Renal pelvis (tissue), 1 donor: ENCODE measurements at regions not wholly inside any gene's neighbourhood (a gene's known extent, or its start where the extent isn't known, plus 50 kb on each side); places are given as distances from the start of the nearest gene placed in this dataset.
"Not testable (repeated sequence)": the region's sequence is repeated elsewhere in the genome, so short reads cannot be mapped to it uniquely, and the experiment has no call there.

Experiments used
- DNase-seq: peaks from one replicate; pipeline ENCODE4 v3.0.0-alpha.2; 2013

DNA sequence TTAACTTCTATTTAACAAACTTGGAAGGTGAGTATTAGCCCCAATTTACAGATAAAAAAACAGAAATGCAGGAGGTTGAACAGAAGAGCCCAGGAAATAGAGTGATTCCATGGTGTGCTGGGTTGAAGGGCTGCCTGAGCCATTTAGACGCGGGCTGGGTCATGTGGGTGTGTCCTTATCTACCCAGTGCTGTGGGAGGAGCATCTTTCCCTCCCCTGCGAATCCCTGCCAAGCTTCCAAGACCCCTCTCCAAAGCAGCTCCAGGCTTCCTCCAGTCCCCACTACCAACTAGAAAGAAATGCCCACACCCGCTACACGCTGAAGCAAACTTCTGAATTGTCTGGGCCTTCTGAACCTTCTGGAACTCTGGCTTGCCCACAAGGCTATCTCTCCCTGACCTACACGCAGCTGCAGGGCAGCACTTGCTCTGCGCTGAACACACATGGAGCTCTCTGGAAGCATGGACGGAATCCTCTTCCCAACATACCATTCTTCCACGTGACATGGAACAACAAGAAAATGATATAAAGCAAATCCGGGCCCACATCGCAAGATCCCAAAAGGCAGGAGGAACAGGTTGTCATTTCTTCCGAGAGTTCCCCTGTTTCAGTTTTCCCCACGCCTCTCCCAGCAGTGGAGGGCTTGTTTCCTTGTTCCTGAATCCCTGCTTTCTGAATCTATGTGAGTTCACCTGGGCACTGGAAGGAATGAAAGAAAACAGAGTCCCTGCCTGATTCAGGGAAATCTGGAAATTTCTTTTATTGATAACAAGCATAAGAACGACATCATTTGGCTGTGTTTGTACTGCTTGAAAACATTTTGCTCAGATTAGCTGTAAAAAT lies 562.7 kb upstream of the ID2 start:
- no peak for DNase-seq

DNA sequence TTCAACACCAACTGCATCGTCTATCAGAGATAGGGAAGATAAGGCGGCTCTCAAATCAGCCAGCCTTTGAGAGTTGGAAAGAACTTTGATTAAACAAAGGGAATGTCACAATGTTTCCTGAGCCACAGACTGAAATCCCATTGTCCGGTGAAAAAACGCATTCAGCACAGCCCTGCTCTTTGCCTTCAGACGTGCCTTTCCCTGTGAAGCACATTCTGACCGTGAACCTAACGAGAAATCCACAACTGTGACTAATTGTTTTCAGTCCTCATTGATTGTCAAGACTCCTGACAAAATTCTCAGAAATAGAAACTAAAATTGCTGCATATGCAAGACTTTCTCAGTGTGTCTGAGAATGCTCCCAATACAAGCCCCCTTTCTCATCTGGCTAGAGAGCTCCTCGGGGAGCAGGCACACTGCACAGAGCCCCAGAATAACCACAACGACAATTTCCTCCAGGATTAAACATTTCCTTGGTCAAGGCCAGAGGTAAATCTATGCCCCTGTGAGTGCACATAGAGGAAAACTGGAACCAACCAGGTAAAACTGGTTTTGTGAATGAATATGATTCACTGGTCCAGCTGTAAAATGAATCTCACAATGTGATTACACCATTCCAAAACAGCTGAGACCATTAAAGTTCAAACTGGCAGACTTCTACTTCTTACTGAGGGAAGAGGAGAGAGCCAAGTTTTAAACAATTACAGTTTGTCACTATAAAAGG lies 561.9 kb upstream of the ID2 start:
- peak; percentile 53 for DNase-seq

GRCh38 chr2:8120506-8120860 lies 561.4 kb upstream of the ID2 start:
- no peak for DNase-seq

- DNase-seq: no peak
Measured at GRCh38 chr2:8121022-8121825, 560.6 kb upstream of the ID2 start.

DNA sequence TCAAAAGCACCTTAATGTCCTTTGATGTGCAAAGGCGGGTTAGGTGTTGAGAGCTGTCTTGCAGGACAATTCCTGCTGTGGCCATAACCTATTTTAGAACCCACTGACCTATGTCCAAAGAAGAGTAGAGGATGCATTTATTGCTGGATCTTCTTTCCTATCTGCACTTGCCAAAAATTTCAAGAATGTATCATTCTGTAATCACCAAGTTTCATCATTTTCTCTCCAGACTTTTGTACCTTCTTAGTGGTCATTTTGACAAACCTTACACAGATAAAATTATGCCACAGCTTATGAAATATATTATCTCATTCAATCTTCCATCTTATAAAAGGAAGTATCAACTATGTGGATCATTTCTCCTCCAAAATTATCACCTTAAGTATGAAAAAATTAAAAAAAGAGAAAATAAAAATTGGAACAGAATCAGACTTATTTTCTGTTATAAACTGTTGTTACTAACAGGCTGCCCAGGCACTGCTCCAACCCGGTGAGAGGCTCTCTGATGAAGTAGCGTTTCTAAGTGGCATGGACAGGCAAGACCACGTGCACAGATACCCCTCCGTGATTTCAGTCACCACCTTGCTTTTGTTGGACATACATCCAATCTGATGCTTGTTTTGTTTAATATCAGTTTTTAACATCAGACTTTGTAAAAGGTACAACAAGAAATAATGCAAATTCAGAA lies 559.9 kb upstream of the ID2 start:
- DNase-seq: no peak

DNA sequence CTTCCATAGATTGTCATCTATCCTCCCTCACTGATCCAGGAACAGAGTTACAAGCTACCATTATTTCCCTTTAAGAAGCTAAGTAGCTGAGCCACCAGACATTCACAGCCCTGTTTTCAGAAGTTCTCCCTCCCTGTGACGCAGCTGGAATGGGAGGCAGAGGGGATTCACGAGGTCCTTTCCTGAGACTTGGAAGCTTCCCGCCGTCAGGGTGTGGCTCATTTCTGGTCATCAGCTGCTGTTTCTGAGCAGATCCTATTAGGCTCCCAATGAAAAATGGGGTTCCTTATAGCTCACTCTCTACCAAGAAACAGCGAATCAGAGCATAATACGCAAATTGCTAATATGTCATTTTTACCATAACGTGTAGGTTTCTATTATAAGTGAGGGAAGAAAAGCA lies 559.3 kb upstream of the ID2 start:
- DNase-seq: no peak

GRCh38 chr2:8123464-8123863 lies 558.4 kb upstream of the ID2 start:
- no peak for DNase-seq

DNA sequence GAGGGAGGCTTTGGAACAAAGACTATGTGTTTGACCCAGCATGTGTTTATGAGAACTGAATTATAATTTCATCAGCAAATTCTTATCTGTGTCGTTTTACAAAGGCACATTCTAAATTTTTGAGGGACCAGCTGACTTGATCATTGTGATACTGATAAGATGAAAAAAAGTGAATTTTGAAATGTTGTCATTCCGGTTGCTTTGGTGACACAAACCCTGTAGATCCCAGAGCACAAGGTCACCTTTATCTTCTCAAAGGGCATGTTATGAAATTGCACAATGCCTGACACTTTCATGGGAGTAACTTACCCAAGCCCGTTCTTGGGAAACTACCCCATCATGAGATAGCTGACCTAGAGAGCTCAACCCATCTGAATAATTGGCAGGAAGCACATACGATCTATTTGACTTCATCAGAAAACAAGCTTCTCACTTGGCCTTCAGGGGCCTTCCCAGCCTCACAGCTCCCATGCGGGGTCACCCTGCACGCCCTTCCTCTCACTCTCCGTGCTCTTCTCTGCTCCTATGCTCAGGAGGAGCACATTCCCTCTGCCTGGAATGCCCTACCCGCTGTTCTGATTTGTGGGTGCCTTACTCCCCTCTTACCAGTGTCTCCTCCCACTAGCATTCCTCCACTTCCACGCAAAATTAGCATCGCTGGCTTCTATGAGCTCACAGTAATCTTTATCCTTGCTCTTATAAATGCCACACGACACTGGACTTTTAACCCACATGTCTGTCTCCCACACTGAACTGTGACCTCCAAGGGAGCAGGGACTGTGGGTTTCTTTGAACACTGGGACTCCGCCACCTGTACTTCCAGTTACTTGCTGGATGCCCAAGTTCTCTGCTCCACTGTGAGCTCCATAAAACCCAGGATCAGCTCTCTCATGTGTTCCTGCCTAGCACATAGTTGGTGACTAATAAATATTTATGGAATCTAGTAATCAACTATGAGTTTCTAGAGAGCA lies 555.8 kb upstream of the ID2 start:
- no peak for DNase-seq

- no peak for DNase-seq
Measured at GRCh38 chr2:8126783-8127182, 555.1 kb upstream of the ID2 start.

GRCh38 chr2:8131423-8131822 lies 550.4 kb upstream of the ID2 start:
- DNase-seq: not testable (repeated sequence)

- no peak for DNase-seq
Measured at GRCh38 chr2:8132351-8132831, 549.5 kb upstream of the ID2 start.

GRCh38 chr2:8132879-8133278 lies 549.0 kb upstream of the ID2 start:
- DNase-seq: no peak

- no peak for DNase-seq
Measured at GRCh38 chr2:8133363-8133762, 548.5 kb upstream of the ID2 start.

GRCh38 chr2:8133913-8134472 lies 547.9 kb upstream of the ID2 start:
- no peak for DNase-seq

GRCh38 chr2:8134473-8134932 lies 547.4 kb upstream of the ID2 start:
- peak; percentile 58 for DNase-seq

GRCh38 chr2:8134985-8135682 lies 546.7 kb upstream of the ID2 start:
- DNase-seq: peak; percentile 74

- DNase-seq: no peak
Measured at GRCh38 chr2:8137801-8138200, 544.1 kb upstream of the ID2 start.

GRCh38 chr2:8138525-8138922 lies 543.3 kb upstream of the ID2 start:
- no peak for DNase-seq

- DNase-seq: no peak
Measured at GRCh38 chr2:8138923-8139667, 542.8 kb upstream of the ID2 start.
